ENCODE measurements at regions not wholly inside any gene's neighbourhood (a gene's known extent, or its start where the extent isn't known, plus 50 kb on each side); places are given as distances from the start of the nearest gene placed in this dataset.

DNA sequence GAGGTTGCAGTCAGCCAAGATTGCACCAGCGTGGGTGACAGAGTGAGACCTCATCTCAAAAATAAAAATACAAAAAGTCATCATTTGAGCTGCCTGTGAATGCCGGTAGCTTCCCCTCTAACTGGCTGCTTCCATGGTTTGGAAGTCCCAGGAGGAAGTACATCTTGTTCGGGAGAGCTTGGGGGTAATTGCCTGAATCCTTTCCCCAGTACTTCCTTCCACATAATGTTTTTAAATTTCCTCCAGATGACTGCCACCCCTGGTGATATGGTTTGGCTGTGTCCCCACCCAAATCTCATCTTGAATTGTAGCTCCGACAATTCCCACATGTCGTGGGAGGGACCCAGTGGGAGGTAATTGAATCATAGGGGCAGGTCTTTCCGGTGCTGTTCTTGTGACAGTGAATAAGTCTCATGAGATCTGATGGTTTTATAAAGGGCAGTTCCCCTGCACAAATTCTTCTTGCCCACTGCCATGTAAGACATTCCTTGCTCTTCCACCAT lies 87.2 kb downstream of the SPRING1 start:
- TF ChIP-seq, protein P1, sequence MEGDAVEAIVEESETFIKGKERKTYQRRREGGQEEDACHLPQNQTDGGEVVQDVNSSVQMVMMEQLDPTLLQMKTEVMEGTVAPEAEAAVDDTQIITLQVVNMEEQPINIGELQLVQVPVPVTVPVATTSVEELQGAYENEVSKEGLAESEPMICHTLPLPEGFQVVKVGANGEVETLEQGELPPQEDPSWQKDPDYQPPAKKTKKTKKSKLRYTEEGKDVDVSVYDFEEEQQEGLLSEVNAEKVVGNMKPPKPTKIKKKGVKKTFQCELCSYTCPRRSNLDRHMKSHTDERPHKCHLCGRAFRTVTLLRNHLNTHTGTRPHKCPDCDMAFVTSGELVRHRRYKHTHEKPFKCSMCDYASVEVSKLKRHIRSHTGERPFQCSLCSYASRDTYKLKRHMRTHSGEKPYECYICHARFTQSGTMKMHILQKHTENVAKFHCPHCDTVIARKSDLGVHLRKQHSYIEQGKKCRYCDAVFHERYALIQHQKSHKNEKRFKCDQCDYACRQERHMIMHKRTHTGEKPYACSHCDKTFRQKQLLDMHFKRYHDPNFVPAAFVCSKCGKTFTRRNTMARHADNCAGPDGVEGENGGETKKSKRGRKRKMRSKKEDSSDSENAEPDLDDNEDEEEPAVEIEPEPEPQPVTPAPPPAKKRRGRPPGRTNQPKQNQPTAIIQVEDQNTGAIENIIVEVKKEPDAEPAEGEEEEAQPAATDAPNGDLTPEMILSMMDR (IDR thresholded peaks at IDR 0.05), result no peak
- no peak for DNase-seq (ENCODE audit: low spot score)
- ATAC-seq (ENCODE audit: insufficient number of reproducible peaks, low FRiP score, low read depth), result no peak
- H3K27me3 ChIP-seq (replicated peaks; ENCODE audit: insufficient read depth), result no peaks in the 10 kb centered on the region
- H3K36me3 ChIP-seq, result no peaks in the 10 kb centered on the region
- H3K9me3 ChIP-seq, result no peaks in the 10 kb centered on the region
- H3K4me1 ChIP-seq (ENCODE audit: control insufficient read depth in 1 of 2, low read depth in 2 of 2), result no peaks in the 10 kb centered on the region
- H3K27ac ChIP-seq, result no peak overlapping the region
- no peak overlapping the region for H3K4me3 ChIP-seq

GRCh38 chr12:116650062-116650461 lies 87.8 kb downstream of the SPRING1 start:
- no peaks in the 10 kb centered on the region for H3K4me1 ChIP-seq (ENCODE audit: control insufficient read depth in 1 of 2, low read depth in 2 of 2)
- TF ChIP-seq, protein P1 (IDR thresholded peaks at IDR 0.05), result no peak
- ATAC-seq (ENCODE audit: insufficient number of reproducible peaks, low FRiP score, low read depth) (no peak), DNase-seq (ENCODE audit: low spot score) (no peak)
- H3K36me3 ChIP-seq, result no peaks in the 10 kb centered on the region
- no peaks in the 10 kb centered on the region for H3K9me3 ChIP-seq
- H3K27ac ChIP-seq, result no peak overlapping the region
- no peaks in the 10 kb centered on the region for H3K27me3 ChIP-seq (replicated peaks; ENCODE audit: insufficient read depth)
- H3K4me3 ChIP-seq, result no peak overlapping the region

DNA sequence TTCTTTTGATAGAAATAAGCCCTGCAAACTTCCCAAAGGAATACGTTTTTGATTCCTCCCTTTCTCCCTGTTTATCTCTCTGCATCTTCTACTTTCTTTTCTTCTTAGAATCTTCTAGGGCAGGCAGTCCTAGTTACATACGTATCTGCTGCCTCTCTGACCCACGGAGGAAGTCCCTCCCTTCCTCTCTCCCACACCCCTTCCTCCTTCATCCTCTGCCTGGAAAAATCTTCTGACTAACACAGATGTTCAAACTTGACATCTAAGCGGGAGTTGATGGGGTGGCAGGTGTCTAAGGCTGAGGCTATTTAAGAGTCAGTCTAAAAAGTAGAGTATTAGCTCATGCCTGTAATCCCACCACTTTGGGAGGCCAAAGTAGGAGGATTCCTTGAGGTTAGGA lies 88.6 kb downstream of the MAP1LC3B2 start:
- no peaks in the 10 kb centered on the region for H3K27me3 ChIP-seq (replicated peaks; ENCODE audit: insufficient read depth)
- H3K4me3 ChIP-seq, result no peak overlapping the region
- no peak for DNase-seq (ENCODE audit: low spot score)
- H3K4me1 ChIP-seq (ENCODE audit: control insufficient read depth in 1 of 2, low read depth in 2 of 2), result no peaks in the 10 kb centered on the region
- TF ChIP-seq, protein P1 (IDR thresholded peaks at IDR 0.05), result no peak
- H3K36me3 ChIP-seq, result no peaks in the 10 kb centered on the region
- no peak for ATAC-seq (ENCODE audit: insufficient number of reproducible peaks, low FRiP score, low read depth)
- no peaks in the 10 kb centered on the region for H3K9me3 ChIP-seq
- no peak overlapping the region for H3K27ac ChIP-seq

DNA sequence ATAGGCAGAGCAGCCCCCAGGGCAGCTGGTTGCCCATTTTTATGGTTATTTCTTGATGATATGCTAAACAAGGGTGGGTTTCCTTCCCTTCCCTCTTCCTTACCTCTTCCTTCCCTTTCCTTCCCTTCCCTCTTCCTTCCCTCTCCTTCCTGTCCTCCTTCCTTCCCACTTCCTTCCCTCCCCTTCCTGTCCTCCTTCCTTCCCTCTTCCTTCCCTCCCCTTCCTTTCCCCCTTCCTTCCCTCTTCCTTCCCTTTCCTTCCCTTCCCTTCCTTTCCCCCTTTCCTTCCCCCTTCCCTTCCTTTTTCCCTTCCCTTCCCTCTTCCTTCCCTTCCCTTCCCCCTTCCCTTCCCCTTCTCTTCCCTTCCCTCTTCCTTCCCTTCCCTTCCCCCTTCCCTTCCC lies 87.7 kb downstream of the MAP1LC3B2 start:
- H3K9me3 ChIP-seq, result no peaks in the 10 kb centered on the region
- TF ChIP-seq, protein P1 (IDR thresholded peaks at IDR 0.05), result no peak

DNA sequence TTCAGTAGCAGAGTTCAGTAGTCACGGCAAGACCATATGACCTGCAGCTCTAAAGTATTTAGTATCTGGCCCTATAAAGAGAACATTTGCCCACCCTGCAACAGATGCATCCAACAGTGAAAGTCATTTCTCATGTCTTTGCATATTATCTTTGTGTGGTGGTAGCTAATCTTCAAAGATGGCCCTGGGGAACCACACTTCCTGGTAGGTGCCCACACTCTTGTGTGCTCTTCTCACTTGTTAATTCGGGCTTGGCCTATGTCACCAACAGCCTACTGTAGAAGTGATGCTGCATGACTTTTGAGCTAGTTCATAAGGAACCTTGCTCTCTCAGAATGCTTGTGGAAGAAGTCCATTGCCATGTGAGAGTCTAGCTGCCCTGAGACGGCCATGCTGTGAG lies 85.6 kb downstream of the MAP1LC3B2 start:
- H3K27me3 ChIP-seq (replicated peaks; ENCODE audit: insufficient read depth), result no peaks in the 10 kb centered on the region
- ATAC-seq (ENCODE audit: insufficient number of reproducible peaks, low FRiP score, low read depth) (no peak), DNase-seq (ENCODE audit: low spot score) (no peak)
- TF ChIP-seq, protein P1 (IDR thresholded peaks at IDR 0.05), result no peak
- no peak overlapping the region for H3K27ac ChIP-seq
- H3K9me3 ChIP-seq, result no peaks in the 10 kb centered on the region
- H3K4me3 ChIP-seq, result no peak overlapping the region
- H3K36me3 ChIP-seq, result no peaks in the 10 kb centered on the region
- no peaks in the 10 kb centered on the region for H3K4me1 ChIP-seq (ENCODE audit: control insufficient read depth in 1 of 2, low read depth in 2 of 2)

More for the DNA sequence above, 87.7 kb downstream of the MAP1LC3B2 start:
- no peak for DNase-seq (ENCODE audit: low spot score)
- Histone ChIP-seq H3K4me1 (ENCODE audit: control insufficient read depth in 1 of 2, low read depth in 2 of 2) (no peaks in the 10 kb centered on the region), H3K27ac (no peak overlapping the region), H3K4me3 (no peak overlapping the region), H3K36me3 (no peaks in the 10 kb centered on the region), H3K27me3 (replicated peaks; ENCODE audit: insufficient read depth) (no peaks in the 10 kb centered on the region)
- ATAC-seq (ENCODE audit: insufficient number of reproducible peaks, low FRiP score, low read depth), result no peak

Measured in thoracic aorta (tissue), 2 donors.